ENCODE measurements at regions not wholly inside any gene's neighbourhood (a gene's known extent, or its start where the extent isn't known, plus 50 kb on each side); places are given as distances from the start of the nearest gene placed in this dataset.
"Not testable (repeated sequence)": the region's sequence is repeated elsewhere in the genome, so short reads cannot be mapped to it uniquely, and the experiment has no call there.

GRCh38 chr9:86486891-86487837 lies 133.0 kb upstream of the TUT7 start:
- Mint-ChIP-seq H3K4me3 (ENCODE audit: low read depth, unreplicated experiment) (no peak overlapping the region), H3K36me3 (ENCODE audit: insufficient read depth, unreplicated experiment) (no peaks in the 10 kb centered on the region), H3K9me3 (ENCODE audit: low read depth, unreplicated experiment) (no peaks in the 10 kb centered on the region), H3K27me3 (ENCODE audit: unreplicated experiment) (no peaks in the 10 kb centered on the region), H3K27ac (ENCODE audit: unreplicated experiment) (no peak overlapping the region), H3K4me1 (ENCODE audit: low read depth, unreplicated experiment) (peaks cover 25% of the 10 kb centered on the region)
- TF ChIP-seq CTCF (IDR thresholded peaks at IDR 0.05; ENCODE audit: unreplicated experiment) = no peak
- BruUV-seq (replicated peaks) = no TSS peak
- CTCF ChIA-PET = interaction anchor here (2.3 kb wide), 1 partner anchor 53 kb away, joined by 8 read pairs; no protein-coding TSS in a partner anchor
- intact Hi-C loops (cut with micrococcal nuclease; ENCODE audit: unreplicated experiment) = loop anchor here (1.0 to 5.0 kb wide), 3 partner anchors 55 to 837 kb away; partner anchors contain the start of gene GAS1
- no peak for DNase-seq

GRCh38 chr9:86485359-86485758 lies 131.1 kb upstream of the TUT7 start:
- H3K27me3 Mint-ChIP-seq (ENCODE audit: unreplicated experiment) = no peaks in the 10 kb centered on the region
- H3K36me3 Mint-ChIP-seq (ENCODE audit: insufficient read depth, unreplicated experiment) = no peaks in the 10 kb centered on the region
- CTCF ChIA-PET = no interaction called here
- intact Hi-C loops (cut with micrococcal nuclease; ENCODE audit: unreplicated experiment) = loop anchor here (5.0 kb wide), 1 partner anchor 53 kb away; no protein-coding TSS in a partner anchor
- no peak for TF ChIP-seq CTCF (IDR thresholded peaks at IDR 0.05; ENCODE audit: unreplicated experiment)
- H3K9me3 Mint-ChIP-seq (ENCODE audit: low read depth, unreplicated experiment) = no peaks in the 10 kb centered on the region
- H3K4me1 Mint-ChIP-seq (ENCODE audit: low read depth, unreplicated experiment) = peaks cover 25% of the 10 kb centered on the region
- no peak overlapping the region for H3K4me3 Mint-ChIP-seq (ENCODE audit: low read depth, unreplicated experiment)
- no peak overlapping the region for H3K27ac Mint-ChIP-seq (ENCODE audit: unreplicated experiment)
- no TSS peak for BruUV-seq (replicated peaks)
- no peak for DNase-seq

- Mint-ChIP-seq H3K9me3 (ENCODE audit: low read depth, unreplicated experiment) (no peaks in the 10 kb centered on the region), H3K27ac (ENCODE audit: unreplicated experiment) (no peak overlapping the region), H3K36me3 (ENCODE audit: insufficient read depth, unreplicated experiment) (no peaks in the 10 kb centered on the region), H3K4me1 (ENCODE audit: low read depth, unreplicated experiment) (peaks cover 25% of the 10 kb centered on the region), H3K27me3 (ENCODE audit: unreplicated experiment) (no peaks in the 10 kb centered on the region), H3K4me3 (ENCODE audit: low read depth, unreplicated experiment) (no peak overlapping the region)
- CTCF ChIA-PET = no interaction called here
- no TSS peak for BruUV-seq (replicated peaks)
- intact Hi-C loops (cut with micrococcal nuclease; ENCODE audit: unreplicated experiment) = no loop called here
- DNase-seq = no peak
- TF ChIP-seq CTCF (IDR thresholded peaks at IDR 0.05; ENCODE audit: unreplicated experiment) = no peak
Measured at GRCh38 chr9:86483496-86483895, 129.3 kb upstream of the TUT7 start.

- intact Hi-C loops (cut with micrococcal nuclease; ENCODE audit: unreplicated experiment) = no loop called here
- no peak for DNase-seq
- H3K9me3 Mint-ChIP-seq (ENCODE audit: low read depth, unreplicated experiment) = no peaks in the 10 kb centered on the region
- H3K4me1 Mint-ChIP-seq (ENCODE audit: low read depth, unreplicated experiment) = peaks cover 25% of the 10 kb centered on the region
- no peak overlapping the region for H3K27ac Mint-ChIP-seq (ENCODE audit: unreplicated experiment)
- H3K4me3 Mint-ChIP-seq (ENCODE audit: low read depth, unreplicated experiment) = no peak overlapping the region
- no TSS peak for BruUV-seq (replicated peaks)
- no peaks in the 10 kb centered on the region for H3K27me3 Mint-ChIP-seq (ENCODE audit: unreplicated experiment)
- H3K36me3 Mint-ChIP-seq (ENCODE audit: insufficient read depth, unreplicated experiment) = no peaks in the 10 kb centered on the region
- CTCF ChIA-PET = no interaction called here
- TF ChIP-seq CTCF (IDR thresholded peaks at IDR 0.05; ENCODE audit: unreplicated experiment) = no peak
Measured at GRCh38 chr9:86481466-86481865, 127.3 kb upstream of the TUT7 start.

- H3K4me1 Mint-ChIP-seq (ENCODE audit: low read depth, unreplicated experiment); CTCF ChIA-PET; H3K27me3 Mint-ChIP-seq (ENCODE audit: unreplicated experiment); H3K27ac Mint-ChIP-seq (ENCODE audit: unreplicated experiment); H3K4me3 Mint-ChIP-seq (ENCODE audit: low read depth, unreplicated experiment); intact Hi-C loops (cut with micrococcal nuclease; ENCODE audit: unreplicated experiment); DNase-seq; H3K36me3 Mint-ChIP-seq (ENCODE audit: insufficient read depth, unreplicated experiment); BruUV-seq (replicated peaks); H3K9me3 Mint-ChIP-seq (ENCODE audit: low read depth, unreplicated experiment): not testable (repeated sequence)
Measured at GRCh38 chr9:86475255-86475654, 121.0 kb upstream of the TUT7 start.
